IMR-90 (cell line): ENCODE measurements at regions not wholly inside any gene's neighbourhood (a gene's known extent, or its start where the extent isn't known, plus 50 kb on each side); places are given as distances from the start of the nearest gene placed in this dataset.

Experiments used
- ATAC-seq: fragments of 200-7000 bp; cut with Tn5 transposase; 2 replicates; pipeline ENCODE4 v1.9.1; 2020; ENCODE audit warnings: low read depth, mild to moderate bottlenecking, moderate library complexity
- BruUV-seq: library from RNA; stranded (reverse); fragments of 400-500 nt; replicated peaks from 2 replicates; lab custom pipeline; 2021; lab: Mats Ljungman, UMichigan
- CTCF ChIA-PET: fragments of 300-600 bp; formaldehyde crosslinking; extraction: SDS; loops from one replicate; lab custom pipeline; 2021; ENCODE audit warnings: antibody characterized with exemption; lab: Yijun Ruan, JAX
- POLR2A ChIA-PET: fragments of 300-600 bp; sonication (Branson Sonifier 250); formaldehyde crosslinking; loops from one replicate; lab custom pipeline; 2022; ENCODE audit warnings: antibody characterized with exemption; ENCODE audit not compliant: unreplicated experiment; lab: Charles Lee
- DNase-seq: peaks from one replicate; pipeline ENCODE4 v3.0.0; 2013
- H2AFZ ChIP-seq: replicated peaks from 2 replicates; pipeline ENCODE3; 2013; ENCODE audit warnings: low read length, mild to moderate bottlenecking; ENCODE audit not compliant: poor library complexity
- H2AK5ac ChIP-seq: 2 replicates; pipeline ENCODE4 v1.6.1; 2013; ENCODE audit warnings: low read depth, low read length, inconsistent platforms
- H2AK9ac ChIP-seq: replicated peaks from 2 replicates; pipeline ENCODE3; 2013; ENCODE audit warnings: mild to moderate bottlenecking, low read depth, low read length, moderate library complexity; ENCODE audit not compliant: poor library complexity
- H2BK120ac ChIP-seq: 2 replicates; pipeline ENCODE4 v1.6.1; 2013; ENCODE audit warnings: low read depth, low read length, inconsistent platforms
- H2BK15ac ChIP-seq: 3 replicates; pipeline ENCODE4 v1.6.1; 2013; ENCODE audit warnings: low read depth, low read length, inconsistent platforms
- H2BK20ac ChIP-seq: 2 replicates; pipeline ENCODE4 v1.6.1; 2013; ENCODE audit warnings: low read depth, mild to moderate bottlenecking, inconsistent platforms, low read length, moderate library complexity
- H2BK5ac ChIP-seq: 2 replicates; pipeline ENCODE4 v1.6.1; 2013; ENCODE audit warnings: mild to moderate bottlenecking, low read depth, low read length, inconsistent platforms; ENCODE audit not compliant: poor library complexity, severe bottlenecking
- H3K14ac ChIP-seq: replicated peaks from 2 replicates; pipeline ENCODE4 v1.6.1; 2013; ENCODE audit warnings: low read depth, low read length, inconsistent platforms
- H3K18ac ChIP-seq: 2 replicates; pipeline ENCODE4 v1.6.1; 2013; ENCODE audit warnings: low read depth, low read length, control low read depth
- H3K23ac ChIP-seq: 2 replicates; pipeline ENCODE4 v1.6.1; 2013; ENCODE audit warnings: low read depth, low read length, inconsistent platforms
- H3K27ac ChIP-seq: 2 replicates; pipeline ENCODE4 v1.5.1; 2013; ENCODE audit warnings: mild to moderate bottlenecking, control low read depth, low read length; ENCODE audit not compliant: insufficient read depth
- H3K27me3 ChIP-seq: 2 replicates; pipeline ENCODE4 v1.6.1; 2013; ENCODE audit warnings: low read length; ENCODE audit not compliant: control insufficient read depth, insufficient read depth
- H3K36me3 ChIP-seq: 2 replicates; pipeline ENCODE4 v1.6.1; 2013; ENCODE audit warnings: low read length, mixed read lengths; ENCODE audit not compliant: control insufficient read depth, insufficient read depth
- H3K4ac ChIP-seq: 2 replicates; pipeline ENCODE4 v1.6.1; 2013; ENCODE audit warnings: low read depth, low read length, inconsistent platforms
- H3K4me1 ChIP-seq: 2 replicates; pipeline ENCODE4 v1.6.1; 2013; ENCODE audit warnings: low read length, mixed read lengths; ENCODE audit not compliant: control insufficient read depth, insufficient read depth
- H3K4me2 ChIP-seq: 2 replicates; pipeline ENCODE4 v1.6.1; 2013; ENCODE audit warnings: low read depth, mild to moderate bottlenecking, control low read depth, low read length, moderate library complexity
- H3K4me3 ChIP-seq: 2 replicates; pipeline ENCODE4 v1.5.1; 2013; ENCODE audit warnings: low read depth, mild to moderate bottlenecking, control low read depth, low read length, moderate library complexity; ENCODE audit not compliant: insufficient read depth
- H3K56ac ChIP-seq: 2 replicates; pipeline ENCODE4 v1.6.1; 2013; ENCODE audit warnings: low read length, inconsistent platforms; ENCODE audit not compliant: insufficient read depth; ENCODE audit errors: extremely low read depth
- H3K79me1 ChIP-seq, 2 experiments: 2 replicates each; pipeline ENCODE4 v1.6.1; 2013; ENCODE audit warnings: low read length in 2 of 2, inconsistent platforms in 1 of 2, low read depth in 1 of 2
- H3K9ac ChIP-seq: 2 replicates; pipeline ENCODE4 v1.6.1; 2013; ENCODE audit warnings: low read depth, low read length, control low read depth
- H3K9me1 ChIP-seq: 2 replicates; pipeline ENCODE4 v1.6.1; 2013; ENCODE audit warnings: low read length, inconsistent platforms; ENCODE audit not compliant: insufficient read depth
- H3K9me3 ChIP-seq: 2 replicates; pipeline ENCODE4 v1.6.1; 2013; ENCODE audit warnings: low read length; ENCODE audit not compliant: control insufficient read depth, insufficient read depth
- H4K20me1 ChIP-seq: 2 replicates; pipeline ENCODE4 v1.6.1; 2013; ENCODE audit warnings: low read length, inconsistent platforms; ENCODE audit not compliant: insufficient read depth
- H4K5ac ChIP-seq: 2 replicates; pipeline ENCODE4 v1.6.1; 2013; ENCODE audit warnings: mild to moderate bottlenecking, low read depth, low read length, control low read depth
- H4K8ac ChIP-seq, 2 experiments: 2 replicates each; pipeline ENCODE4 v1.6.1; 2013; ENCODE audit warnings: low read depth in 2 of 2, low read length in 2 of 2, control low read depth in 1 of 2, inconsistent platforms in 1 of 2
- H4K91ac ChIP-seq: 2 replicates; pipeline ENCODE4 v1.6.1; 2013; ENCODE audit warnings: low read depth, low read length, inconsistent platforms; ENCODE audit not compliant: insufficient read depth
- BHLHE40 ChIP-seq: fragments of 150-350 bp; IDR thresholded peaks from 2 replicates; pipeline ENCODE4 v1.6.1; 2016; ENCODE audit warnings: mild to moderate bottlenecking, low read depth, low read length
- CEBPB ChIP-seq: IDR thresholded peaks from 2 replicates; pipeline ENCODE4 v1.6.1; 2012; ENCODE audit warnings: low read depth, low read length, improper control_type of control experiment
- CHD1 ChIP-seq: IDR thresholded peaks from 2 replicates; pipeline ENCODE4 v1.6.1; 2012; ENCODE audit warnings: low read depth, low read length, improper control_type of control experiment
- ELK1 ChIP-seq: fragments of 150-350 bp; IDR thresholded peaks from 2 replicates; pipeline ENCODE4 v1.6.1; 2016; ENCODE audit warnings: low read depth, mild to moderate bottlenecking, low read length, moderate library complexity, borderline replicate concordance
- FOS ChIP-seq: fragments of 150-350 bp; IDR thresholded peaks from 2 replicates; pipeline ENCODE4 v1.6.1; 2016; ENCODE audit warnings: low read depth, low read length
- MAFK ChIP-seq: IDR thresholded peaks from 2 replicates; pipeline ENCODE4 v1.6.1; 2012; ENCODE audit warnings: low read depth, low read length, improper control_type of control experiment
- MAZ ChIP-seq: IDR thresholded peaks from 2 replicates; pipeline ENCODE4 v1.6.1; 2012; ENCODE audit warnings: low read depth, mild to moderate bottlenecking, low read length, improper control_type of control experiment, moderate library complexity, borderline replicate concordance
- MXI1 ChIP-seq: IDR thresholded peaks from 2 replicates; pipeline ENCODE4 v1.6.1; 2012; ENCODE audit warnings: low read depth, mild to moderate bottlenecking, low read length, moderate library complexity, borderline replicate concordance
- NFE2L2 ChIP-seq: fragments of 150-350 bp; IDR thresholded peaks from 2 replicates; pipeline ENCODE4 v1.6.1; 2016; ENCODE audit warnings: low read depth, mild to moderate bottlenecking, low read length
- POLR2A ChIP-seq: IDR thresholded peaks from 2 replicates; pipeline ENCODE4 v1.6.1; 2012; ENCODE audit warnings: mild to moderate bottlenecking, low read depth, low read length
- RCOR1 ChIP-seq: IDR thresholded peaks from 2 replicates; pipeline ENCODE4 v1.6.1; 2012; ENCODE audit warnings: mild to moderate bottlenecking, low read length, improper control_type of control experiment; ENCODE audit not compliant: insufficient replicate concordance
- RFX5 ChIP-seq: IDR thresholded peaks from 2 replicates; pipeline ENCODE4 v1.8.0; 2012; ENCODE audit warnings: low read depth, mild to moderate bottlenecking, low read length, moderate library complexity
- WGBS, 2 experiments: methylation state at CpG; one replicate each; pipeline versions ENCODE4 v1.1.5 to v1.1.7; 2013; ENCODE audit warnings: missing lambda C conversion rate in 2 of 2; ENCODE audit not compliant: insufficient read length in 1 of 2; ENCODE audit errors: extremely low coverage in 2 of 2; 5-methylcytosine and 5-hydroxymethylcytosine counted together
- dilution Hi-C: fragments of 300-500 bp; cut with HindIII; formaldehyde crosslinking; loops from one replicate; pipeline ENCODE4 v1.14.3; 2018; ENCODE audit warnings: low sequenced_read_pairs; ENCODE audit not compliant: unreplicated experiment
- in situ Hi-C: fragments of 300-500 bp; cut with MboI; formaldehyde crosslinking; loops from 3 replicates; pipeline ENCODE4 v1.14.3; 2019; ENCODE audit warnings: low sequenced_read_pairs, inconsistent platforms, mixed read lengths
- intact Hi-C: fragments of 100-400 bp; cut with micrococcal nuclease; formaldehyde crosslinking; loops from 2 replicates; pipeline ENCODE4 v1.10.0; 2022
- TF ChIP-seq, protein P1 (sequence below): conservative IDR thresholded peaks from 2 replicates; pipeline ENCODE4 v1.5.1; 2012; ENCODE audit warnings: mild to moderate bottlenecking, low read depth, low read length, improper control_type of control experiment
- TF ChIP-seq, protein P2 (sequence below): fragments of 150-350 bp; IDR thresholded peaks from 2 replicates; pipeline ENCODE4 v1.6.1; 2017; ENCODE audit warnings: mild to moderate bottlenecking, antibody characterized with exemption, low read length, low read depth

DNA sequence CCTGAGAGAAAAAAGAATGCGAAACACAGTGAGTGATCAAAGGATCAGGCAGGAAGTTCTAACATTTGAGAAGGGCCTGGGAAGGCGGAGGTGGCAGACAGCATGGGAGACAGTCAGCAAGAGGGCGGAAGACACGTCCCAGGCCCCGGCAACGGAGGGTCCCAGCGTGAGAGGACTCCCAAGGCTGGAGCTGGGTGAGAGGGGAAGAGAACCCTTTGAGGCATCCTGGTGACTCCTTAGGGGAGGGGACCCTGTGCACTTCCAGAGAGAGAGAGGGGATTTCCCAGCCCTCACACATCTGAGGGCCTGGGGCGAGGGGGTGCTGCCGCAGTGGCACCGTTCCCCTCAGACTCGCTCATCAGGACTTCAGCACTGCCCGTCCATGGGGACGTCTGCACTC lies 133.4 kb downstream of the RTP5 start:
- BruUV-seq, result no TSS peak
- H4K20me1 ChIP-seq, result no peaks in the 10 kb centered on the region
- no peak for ATAC-seq

More for the DNA sequence above, 133.4 kb downstream of the RTP5 start:
- Histone ChIP-seq H4K8ac (no peak overlapping the region), H3K27ac (no peak overlapping the region), H4K91ac (no peak overlapping the region), H3K56ac (no peak overlapping the region), H3K4ac (no peak overlapping the region), H3K14ac (no peak overlapping the region), H3K27me3 (peaks cover 28% of the 10 kb centered on the region), H4K5ac (no peak overlapping the region), H3K9me1 (no peaks in the 10 kb centered on the region), H3K23ac (no peak overlapping the region), H2AK5ac (no peak overlapping the region), H2BK20ac (no peak overlapping the region), H3K4me3 (no peak overlapping the region), H3K9ac (no peak overlapping the region), H3K79me1 (no peaks in the 10 kb centered on the region), H3K4me2 (no peak overlapping the region), H3K36me3 (no peaks in the 10 kb centered on the region), H2AFZ (no peak overlapping the region), H3K9me3 (no peaks in the 10 kb centered on the region), H2BK120ac (no peak overlapping the region), H2BK5ac (no peak overlapping the region), H2BK15ac (no peak overlapping the region), H3K4me1 (no peaks in the 10 kb centered on the region), H2AK9ac (no peak overlapping the region), H3K18ac (no peak overlapping the region)
- dilution Hi-C loops (no loop called here), in situ Hi-C loops (no loop called here), intact Hi-C loops (no loop called here)
- POLR2A ChIA-PET, result no interaction called here
- no peak for DNase-seq
- TF ChIP-seq, protein P1, sequence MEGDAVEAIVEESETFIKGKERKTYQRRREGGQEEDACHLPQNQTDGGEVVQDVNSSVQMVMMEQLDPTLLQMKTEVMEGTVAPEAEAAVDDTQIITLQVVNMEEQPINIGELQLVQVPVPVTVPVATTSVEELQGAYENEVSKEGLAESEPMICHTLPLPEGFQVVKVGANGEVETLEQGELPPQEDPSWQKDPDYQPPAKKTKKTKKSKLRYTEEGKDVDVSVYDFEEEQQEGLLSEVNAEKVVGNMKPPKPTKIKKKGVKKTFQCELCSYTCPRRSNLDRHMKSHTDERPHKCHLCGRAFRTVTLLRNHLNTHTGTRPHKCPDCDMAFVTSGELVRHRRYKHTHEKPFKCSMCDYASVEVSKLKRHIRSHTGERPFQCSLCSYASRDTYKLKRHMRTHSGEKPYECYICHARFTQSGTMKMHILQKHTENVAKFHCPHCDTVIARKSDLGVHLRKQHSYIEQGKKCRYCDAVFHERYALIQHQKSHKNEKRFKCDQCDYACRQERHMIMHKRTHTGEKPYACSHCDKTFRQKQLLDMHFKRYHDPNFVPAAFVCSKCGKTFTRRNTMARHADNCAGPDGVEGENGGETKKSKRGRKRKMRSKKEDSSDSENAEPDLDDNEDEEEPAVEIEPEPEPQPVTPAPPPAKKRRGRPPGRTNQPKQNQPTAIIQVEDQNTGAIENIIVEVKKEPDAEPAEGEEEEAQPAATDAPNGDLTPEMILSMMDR, result no peak
- TF ChIP-seq RCOR1, result no peak
- no peak for TF ChIP-seq ELK1
- TF ChIP-seq MAFK, result no peak
- TF ChIP-seq MAZ, result no peak
- TF ChIP-seq RFX5, result no peak
- no peak for TF ChIP-seq FOS
- no peak for TF ChIP-seq MXI1
- TF ChIP-seq POLR2A, result no peak
- no peak for TF ChIP-seq BHLHE40
- no peak for TF ChIP-seq CEBPB
- TF ChIP-seq, protein P2, sequence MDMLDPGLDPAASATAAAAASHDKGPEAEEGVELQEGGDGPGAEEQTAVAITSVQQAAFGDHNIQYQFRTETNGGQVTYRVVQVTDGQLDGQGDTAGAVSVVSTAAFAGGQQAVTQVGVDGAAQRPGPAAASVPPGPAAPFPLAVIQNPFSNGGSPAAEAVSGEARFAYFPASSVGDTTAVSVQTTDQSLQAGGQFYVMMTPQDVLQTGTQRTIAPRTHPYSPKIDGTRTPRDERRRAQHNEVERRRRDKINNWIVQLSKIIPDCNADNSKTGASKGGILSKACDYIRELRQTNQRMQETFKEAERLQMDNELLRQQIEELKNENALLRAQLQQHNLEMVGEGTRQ, result no peak
- TF ChIP-seq CHD1, result no peak
- no peak for TF ChIP-seq NFE2L2
- CTCF ChIA-PET, result no interaction called here
- WGBS, 2 experiments, result no CpG with 5 or more reads among the region's 13 CpGs
